Esophagus squamous epithelium (tissue), 5 donors: ENCODE measurements at regions not wholly inside any gene's neighbourhood (a gene's known extent, or its start where the extent isn't known, plus 50 kb on each side); places are given as distances from the start of the nearest gene placed in this dataset.

Experiments
- DNase-seq: peaks from one replicate; lab custom pipeline; 2025; lab: John Stamatoyannopoulos, UW
- H3K27ac ChIP-seq, 4 donors: fragments of 200-600 bp; sonication (generic); one replicate each; pipeline ENCODE4 v1.5.1; 2016 to 2019; ENCODE audit warnings: mild to moderate bottlenecking in 1 of 4
- H3K27me3 ChIP-seq, 4 donors: fragments of 200-600 bp; sonication (generic); 1 replicate in 3 of 4; 2 replicates in 1 of 4; pipeline versions ENCODE4 v1.5.1 to v1.6.0; 2017 to 2021; ENCODE audit warnings: antibody characterized with exemption in 1 of 4
- H3K36me3 ChIP-seq, 3 donors: fragments of 200-600 bp; sonication (generic); one replicate each; pipeline ENCODE4 v1.5.1; 2016 to 2019
- H3K4me1 ChIP-seq, 3 donors: fragments of 200-600 bp; sonication (generic); one replicate each; pipeline ENCODE4 v1.5.1; 2017 to 2019
- H3K4me3 ChIP-seq, 4 donors: fragments of 200-600 bp; sonication (generic); 1 replicate in 3 of 4; 2 replicates in 1 of 4; pipeline ENCODE4 v1.5.1; 2016 to 2019; ENCODE audit warnings: mild to moderate bottlenecking in 2 of 4, moderate library complexity in 1 of 4
- H3K9me3 ChIP-seq, 3 donors: fragments of 200-600 bp; sonication (generic); one replicate each; pipeline ENCODE4 v1.5.1; 2016 to 2019
- CTCF ChIP-seq, 6 experiments: fragments of 450-650 bp in 4 of 6; fragments of 200-600 bp in 2 of 6; sonication (generic) in 2 of 6; IDR thresholded peaks; one replicate each; pipeline ENCODE4 v1.5.1; 2016 to 2019; ENCODE audit warnings: antibody characterized with exemption in 6 of 6, mild to moderate bottlenecking in 4 of 6, moderate library complexity in 4 of 6
- POLR2A ChIP-seq, 4 donors: fragments of 450-650 bp; IDR thresholded peaks; one replicate each; pipeline ENCODE4 v1.6.1; 2017; ENCODE audit warnings: antibody characterized with exemption in 4 of 4, mild to moderate bottlenecking in 4 of 4, moderate library complexity in 3 of 4
- WGBS, 2 donors: methylation state at CpG; one replicate each; pipeline ENCODE4 v1.1.5; 2018; 5-methylcytosine and 5-hydroxymethylcytosine counted together
- intact Hi-C: fragments of 100-400 bp; cut with DNase I; formaldehyde crosslinking; loops from one replicate; pipeline ENCODE4 v1.15.0; 2022
- donor health status: DM: yes; HTN: yes; CAD: no.

GRCh38 chr5:167309941-167310517, 981.4 kb upstream of the WWC1 start:
- intact Hi-C loops = no loop called here
- no peaks in the 10 kb centered on the region for H3K4me1 ChIP-seq
- no peaks in the 10 kb centered on the region for H3K36me3 ChIP-seq
- TF ChIP-seq CTCF (IDR thresholded peaks at IDR 0.05) (no peak), POLR2A (IDR thresholded peaks at IDR 0.05) (no peak)
- H3K27ac ChIP-seq = no peak overlapping the region
- no peak overlapping the region for H3K4me3 ChIP-seq
- DNase-seq = no peak
- peaks cover 0 to 3% (median 0%) of the 10 kb centered on the region in 4 donors for H3K27me3 ChIP-seq
- H3K9me3 ChIP-seq = no peaks in the 10 kb centered on the region
- WGBS, 2 donors = 75 to 81% methylated on average over 8 of the region's 8 CpGs

GRCh38 chr5:167311340-167311739, 980.1 kb upstream of the WWC1 start:
- no peak overlapping the region for H3K27ac ChIP-seq
- DNase-seq = no peak
- peaks cover 0 to 10% (median 0%) of the 10 kb centered on the region in 4 donors for H3K27me3 ChIP-seq
- H3K4me3 ChIP-seq = no peak overlapping the region
- H3K9me3 ChIP-seq = no peaks in the 10 kb centered on the region
- intact Hi-C loops = no loop called here
- no peaks in the 10 kb centered on the region for H3K4me1 ChIP-seq
- TF ChIP-seq POLR2A (IDR thresholded peaks at IDR 0.05) = no peak
- H3K36me3 ChIP-seq = no peaks in the 10 kb centered on the region
- 75 to 82% methylated on average over 3 of the region's 3 CpGs for WGBS, 2 donors

GRCh38 chr5:167312225-167312624, 979.2 kb upstream of the WWC1 start:
- TF ChIP-seq POLR2A (IDR thresholded peaks at IDR 0.05) (no peak), CTCF (IDR thresholded peaks at IDR 0.05) (no peak)
- Histone ChIP-seq H3K27ac (no peak overlapping the region), H3K9me3 (no peaks in the 10 kb centered on the region), H3K36me3 (no peaks in the 10 kb centered on the region), H3K4me3 (no peak overlapping the region), H3K4me1 (no peaks in the 10 kb centered on the region), H3K27me3 (peaks cover 0 to 14% (median 0%) of the 10 kb centered on the region in 4 donors)
- WGBS, 2 donors = 62 to 67% methylated on average over 3 of the region's 3 CpGs
- intact Hi-C loops = no loop called here
- DNase-seq = no peak

- no peak for DNase-seq
- TF ChIP-seq POLR2A (IDR thresholded peaks at IDR 0.05) = no peak
- TF ChIP-seq CTCF (IDR thresholded peaks at IDR 0.05) = no peak
- Histone ChIP-seq H3K27me3 (peaks cover 0 to 18% (median 0%) of the 10 kb centered on the region in 4 donors), H3K36me3 (no peaks in the 10 kb centered on the region), H3K9me3 (no peaks in the 10 kb centered on the region), H3K4me3 (no peak overlapping the region), H3K27ac (no peak overlapping the region), H3K4me1 (no peaks in the 10 kb centered on the region)
- intact Hi-C loops = no loop called here
- WGBS, 2 donors = 45 to 69% methylated on average over 2 of the region's 2 CpGs
Observed at GRCh38 chr5:167315762-167316161, 975.7 kb upstream of the WWC1 start.

- Histone ChIP-seq H3K4me3 (no peak overlapping the region), H3K27me3 (peaks cover 0 to 18% (median 0%) of the 10 kb centered on the region in 4 donors), H3K36me3 (no peaks in the 10 kb centered on the region), H3K4me1 (no peaks in the 10 kb centered on the region), H3K27ac (no peak overlapping the region), H3K9me3 (no peaks in the 10 kb centered on the region)
- WGBS, 2 donors = 68% methylated on average over 3 of the region's 3 CpGs
- TF ChIP-seq POLR2A (IDR thresholded peaks at IDR 0.05) (no peak), CTCF (IDR thresholded peaks at IDR 0.05) (no peak)
- intact Hi-C loops = no loop called here
- DNase-seq = no peak
Observed at GRCh38 chr5:167317884-167318283, 973.6 kb upstream of the WWC1 start.

- intact Hi-C loops = no loop called here
- no peak overlapping the region for H3K27ac ChIP-seq
- no peaks in the 10 kb centered on the region for H3K36me3 ChIP-seq
- H3K4me3 ChIP-seq = no peak overlapping the region
- no peaks in the 10 kb centered on the region for H3K4me1 ChIP-seq
- DNase-seq = no peak
- no peaks in the 10 kb centered on the region for H3K9me3 ChIP-seq
- 61 to 69% methylated on average over 3 of the region's 3 CpGs for WGBS, 2 donors
- peaks cover 0 to 18% (median 0%) of the 10 kb centered on the region in 4 donors for H3K27me3 ChIP-seq
- TF ChIP-seq POLR2A (IDR thresholded peaks at IDR 0.05) (no peak), CTCF (IDR thresholded peaks at IDR 0.05) (no peak)
Observed at GRCh38 chr5:167319243-167319642, 972.2 kb upstream of the WWC1 start.
